Endothelial cell of umbilical vein (primary cell): ENCODE measurements at regions not wholly inside any gene's neighbourhood (a gene's known extent, or its start where the extent isn't known, plus 50 kb on each side); places are given as distances from the start of the nearest gene placed in this dataset.

Experiments used
- EZH2 ChIP-seq: IDR thresholded peaks from 2 replicates; pipeline ENCODE4 v1.6.1; 2012; ENCODE audit warnings: borderline replicate concordance, low read depth, mild to moderate bottlenecking, moderate library complexity, low read length, inconsistent platforms; ENCODE audit not compliant: severe bottlenecking
- JUN ChIP-seq: IDR thresholded peaks from 2 replicates; pipeline ENCODE4 v1.6.1; 2011; ENCODE audit warnings: borderline replicate concordance, low read depth; ENCODE audit not compliant: insufficient read length, insufficient read depth
- POLR2A ChIP-seq: IDR thresholded peaks from 2 replicates; pipeline ENCODE4 v1.6.1; 2012; ENCODE audit warnings: low read depth, mild to moderate bottlenecking, control low read depth, low read length
- POLR2AphosphoS5 ChIP-seq: IDR thresholded peaks from 2 replicates; pipeline ENCODE4 v1.6.1; 2012; ENCODE audit warnings: low read depth, mild to moderate bottlenecking, control low read depth, low read length, moderate library complexity; ENCODE audit not compliant: insufficient read depth
- TF ChIP-seq, protein P1 (sequence below), 2 donors: IDR thresholded peaks; 1 replicate in 1 of 2; 2 replicates in 1 of 2; pipeline ENCODE4 v1.5.1; 2011; ENCODE audit warnings: low read length in 2 of 2, mild to moderate bottlenecking in 2 of 2, moderate library complexity in 2 of 2, control low read depth in 1 of 2, inconsistent platforms in 1 of 2, low read depth in 1 of 2; ENCODE audit not compliant: insufficient read depth in 1 of 2; ENCODE audit errors: extremely low read depth in 1 of 2
- TF ChIP-seq, protein P2 (sequence below): IDR thresholded peaks from 2 replicates; pipeline ENCODE4 v1.6.1; 2011; ENCODE audit not compliant: insufficient read depth, insufficient read length

DNA sequence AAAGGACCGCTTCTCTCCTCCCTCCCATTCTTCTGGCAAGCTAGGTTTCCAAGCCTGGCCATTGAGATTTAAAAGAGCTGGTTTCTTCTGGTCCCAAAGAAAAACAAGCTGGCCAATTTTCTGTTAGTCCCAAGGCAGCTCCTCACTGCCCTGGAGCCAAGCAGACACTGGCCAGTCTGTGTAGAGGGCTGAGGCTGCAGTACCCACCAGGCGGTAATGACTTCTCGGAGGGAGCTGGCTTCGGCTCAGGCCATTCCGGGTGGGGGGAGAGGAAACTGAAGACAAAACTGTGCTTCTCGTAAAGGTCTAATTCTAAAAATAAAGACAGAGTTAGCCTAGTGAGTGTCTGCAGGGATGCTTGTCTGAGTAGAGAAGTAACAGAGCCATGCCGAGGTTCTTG is 78.5 kb upstream of the SMAD3 start:
- TF ChIP-seq, protein P1, sequence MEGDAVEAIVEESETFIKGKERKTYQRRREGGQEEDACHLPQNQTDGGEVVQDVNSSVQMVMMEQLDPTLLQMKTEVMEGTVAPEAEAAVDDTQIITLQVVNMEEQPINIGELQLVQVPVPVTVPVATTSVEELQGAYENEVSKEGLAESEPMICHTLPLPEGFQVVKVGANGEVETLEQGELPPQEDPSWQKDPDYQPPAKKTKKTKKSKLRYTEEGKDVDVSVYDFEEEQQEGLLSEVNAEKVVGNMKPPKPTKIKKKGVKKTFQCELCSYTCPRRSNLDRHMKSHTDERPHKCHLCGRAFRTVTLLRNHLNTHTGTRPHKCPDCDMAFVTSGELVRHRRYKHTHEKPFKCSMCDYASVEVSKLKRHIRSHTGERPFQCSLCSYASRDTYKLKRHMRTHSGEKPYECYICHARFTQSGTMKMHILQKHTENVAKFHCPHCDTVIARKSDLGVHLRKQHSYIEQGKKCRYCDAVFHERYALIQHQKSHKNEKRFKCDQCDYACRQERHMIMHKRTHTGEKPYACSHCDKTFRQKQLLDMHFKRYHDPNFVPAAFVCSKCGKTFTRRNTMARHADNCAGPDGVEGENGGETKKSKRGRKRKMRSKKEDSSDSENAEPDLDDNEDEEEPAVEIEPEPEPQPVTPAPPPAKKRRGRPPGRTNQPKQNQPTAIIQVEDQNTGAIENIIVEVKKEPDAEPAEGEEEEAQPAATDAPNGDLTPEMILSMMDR (IDR thresholded peaks at IDR 0.05; ENCODE audit: extremely low read depth in 1 of 2, insufficient read depth in 1 of 2, low read depth in 1 of 2, low read length in 2 of 2), result no peak
- TF ChIP-seq, protein P2, sequence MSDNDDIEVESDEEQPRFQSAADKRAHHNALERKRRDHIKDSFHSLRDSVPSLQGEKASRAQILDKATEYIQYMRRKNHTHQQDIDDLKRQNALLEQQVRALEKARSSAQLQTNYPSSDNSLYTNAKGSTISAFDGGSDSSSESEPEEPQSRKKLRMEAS, result no peak
- no peak for TF ChIP-seq POLR2A
- TF ChIP-seq POLR2AphosphoS5, result no peak
- no peak for TF ChIP-seq EZH2
- TF ChIP-seq JUN, result no peak
